ENCODE measurements at regions not wholly inside any gene's neighbourhood (a gene's known extent, or its start where the extent isn't known, plus 50 kb on each side); places are given as distances from the start of the nearest gene placed in this dataset.
"Not testable (repeated sequence)": the region's sequence is repeated elsewhere in the genome, so short reads cannot be mapped to it uniquely, and the experiment has no call there.

DNA sequence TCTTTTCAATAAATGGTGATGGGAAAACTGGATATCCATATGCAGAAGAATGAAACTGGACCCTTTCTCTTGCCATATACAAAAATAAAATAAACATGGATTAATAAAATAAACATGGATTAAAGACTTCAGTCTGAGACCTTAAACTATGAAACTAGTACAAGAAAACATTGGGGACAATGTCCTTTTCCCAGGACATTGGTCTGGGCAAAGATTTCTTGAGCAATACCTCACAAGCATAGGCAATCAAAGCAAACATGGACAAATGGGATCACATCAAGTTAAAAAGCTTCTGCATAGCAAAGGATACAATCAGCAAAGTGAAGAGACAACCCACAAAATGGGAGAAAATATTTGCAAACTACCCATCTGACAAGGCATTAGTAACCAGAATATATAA, 108.5 kb downstream of the SOX3 start:
- not testable (repeated sequence) for H3K4me3 ChIP-seq (ENCODE audit: low read depth in 1 of 2, low read length in 2 of 2); H3K27me3 ChIP-seq (ENCODE audit: control insufficient read depth in 1 of 2, insufficient read depth in 2 of 2, low read length in 2 of 2); H3K9me3 ChIP-seq (ENCODE audit: control insufficient read depth in 1 of 2, low read length in 2 of 2)

DNA sequence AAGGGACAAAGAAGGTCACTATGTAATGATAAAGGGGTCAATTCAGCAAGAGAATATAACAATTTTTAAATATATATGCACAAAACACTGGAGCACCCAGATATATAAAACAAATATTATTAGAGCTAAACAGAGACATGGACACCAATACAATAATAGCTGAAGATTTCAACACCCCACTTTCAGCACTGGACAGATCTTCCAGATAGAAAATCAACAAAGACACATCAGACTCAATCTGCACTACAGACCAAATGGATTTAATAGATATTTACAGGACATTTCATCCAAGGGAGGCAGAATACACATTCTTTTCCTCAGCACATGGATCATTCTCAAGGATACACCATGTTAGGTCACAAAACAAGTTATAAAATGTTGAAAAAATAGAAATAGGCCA, 111.4 kb downstream of the SOX3 start:
- Histone ChIP-seq H3K27ac (ENCODE audit: low read depth, low read length) (no peak overlapping the region), H3K4me1 (ENCODE audit: control insufficient read depth in 1 of 2, insufficient read depth in 2 of 2, low read length in 2 of 2) (no peaks in the 10 kb centered on the region), H3K9ac (ENCODE audit: low read depth in 1 of 2, low read length in 2 of 2) (no peak overlapping the region), H3K36me3 (ENCODE audit: control insufficient read depth in 1 of 2, insufficient read depth in 2 of 2, low read length in 2 of 2) (no peaks in the 10 kb centered on the region), H3K4me3 (ENCODE audit: low read depth in 1 of 2, low read length in 2 of 2) (no peak overlapping the region), H3K27me3 (ENCODE audit: control insufficient read depth in 1 of 2, insufficient read depth in 2 of 2, low read length in 2 of 2) (no peaks in the 10 kb centered on the region), H3K9me3 (ENCODE audit: control insufficient read depth in 1 of 2, low read length in 2 of 2) (no peaks in the 10 kb centered on the region)

More for the DNA sequence above, 108.5 kb downstream of the SOX3 start:
- H3K27ac ChIP-seq (ENCODE audit: low read depth, low read length); H3K4me1 ChIP-seq (ENCODE audit: control insufficient read depth in 1 of 2, insufficient read depth in 2 of 2, low read length in 2 of 2); H3K36me3 ChIP-seq (ENCODE audit: control insufficient read depth in 1 of 2, insufficient read depth in 2 of 2, low read length in 2 of 2); H3K9ac ChIP-seq (ENCODE audit: low read depth in 1 of 2, low read length in 2 of 2): not testable (repeated sequence)

DNA sequence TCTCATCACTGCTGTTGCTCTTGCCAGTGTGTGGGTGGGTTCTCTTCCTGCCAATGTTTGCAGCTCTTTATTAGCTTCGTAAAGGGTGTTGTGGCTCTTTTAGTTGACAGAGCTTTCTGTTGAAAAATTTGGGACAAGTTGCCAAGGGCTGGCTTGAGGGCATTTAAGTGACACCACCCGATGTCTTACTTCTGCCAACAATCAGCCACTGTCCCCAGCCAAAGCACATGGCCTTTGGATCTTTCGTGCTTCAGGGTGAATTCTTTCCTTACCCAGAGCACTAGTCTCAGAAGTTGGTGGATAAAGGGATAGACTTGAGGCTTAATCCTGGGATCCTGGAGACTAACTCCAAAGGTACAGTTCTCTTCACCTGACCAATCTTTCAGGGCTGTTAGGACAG, 113.6 kb downstream of the SOX3 start:
- Histone ChIP-seq H3K36me3 (ENCODE audit: control insufficient read depth in 1 of 2, insufficient read depth in 2 of 2, low read length in 2 of 2) (no peaks in the 10 kb centered on the region), H3K27me3 (ENCODE audit: control insufficient read depth in 1 of 2, insufficient read depth in 2 of 2, low read length in 2 of 2) (no peaks in the 10 kb centered on the region), H3K27ac (ENCODE audit: low read depth, low read length) (no peak overlapping the region), H3K9ac (ENCODE audit: low read depth in 1 of 2, low read length in 2 of 2) (no peak overlapping the region), H3K4me1 (ENCODE audit: control insufficient read depth in 1 of 2, insufficient read depth in 2 of 2, low read length in 2 of 2) (no peaks in the 10 kb centered on the region), H3K9me3 (ENCODE audit: control insufficient read depth in 1 of 2, low read length in 2 of 2) (no peaks in the 10 kb centered on the region), H3K4me3 (ENCODE audit: low read depth in 1 of 2, low read length in 2 of 2) (no peak overlapping the region)

DNA sequence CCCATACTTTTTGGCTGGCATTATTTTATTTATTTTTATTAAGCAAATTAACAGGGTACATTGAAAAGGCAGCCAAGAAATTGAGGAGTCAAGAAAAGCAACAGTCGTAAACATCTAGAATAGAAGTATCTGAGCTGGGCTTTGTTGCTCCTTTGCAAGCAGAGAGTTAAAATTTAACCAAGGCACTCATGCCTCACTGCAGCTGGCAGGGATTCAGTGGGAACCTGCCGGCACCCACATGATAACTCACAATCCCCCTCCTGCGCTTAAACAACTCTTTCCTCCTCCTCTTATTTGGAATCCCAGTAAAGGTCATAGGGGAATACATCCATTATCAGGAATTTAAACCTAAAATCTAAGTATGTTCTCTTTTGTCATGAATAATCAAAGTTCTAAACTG, 115.5 kb downstream of the SOX3 start:
- no peaks in the 10 kb centered on the region for H3K27me3 ChIP-seq (ENCODE audit: control insufficient read depth in 1 of 2, insufficient read depth in 2 of 2, low read length in 2 of 2)
- H3K9me3 ChIP-seq (ENCODE audit: control insufficient read depth in 1 of 2, low read length in 2 of 2) = no peaks in the 10 kb centered on the region
- no peaks in the 10 kb centered on the region for H3K4me1 ChIP-seq (ENCODE audit: control insufficient read depth in 1 of 2, insufficient read depth in 2 of 2, low read length in 2 of 2)
- no peak overlapping the region for H3K27ac ChIP-seq (ENCODE audit: low read depth, low read length)
- H3K36me3 ChIP-seq (ENCODE audit: control insufficient read depth in 1 of 2, insufficient read depth in 2 of 2, low read length in 2 of 2) = no peaks in the 10 kb centered on the region
- no peak overlapping the region for H3K9ac ChIP-seq (ENCODE audit: low read depth in 1 of 2, low read length in 2 of 2)
- H3K4me3 ChIP-seq (ENCODE audit: low read depth in 1 of 2, low read length in 2 of 2) = no peak overlapping the region

DNA sequence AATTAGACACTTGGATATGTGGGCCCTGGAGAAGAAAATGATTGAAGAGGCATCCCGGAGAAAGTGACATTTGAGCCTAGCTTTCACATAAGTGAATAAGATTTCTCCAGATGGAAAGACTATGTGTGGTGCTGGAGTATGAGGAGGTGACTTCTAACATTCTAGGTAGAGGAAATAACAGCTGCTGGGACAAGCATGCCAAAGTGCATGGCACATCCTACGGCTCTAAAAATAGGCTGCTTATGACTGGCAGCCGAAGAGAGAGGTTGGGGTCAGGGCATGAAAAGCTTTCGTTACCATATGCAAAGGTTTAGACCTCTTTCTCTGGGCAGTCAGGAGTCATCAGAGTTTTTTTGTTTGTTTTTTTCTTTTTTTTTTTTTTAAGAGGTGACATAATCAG, 142.0 kb downstream of the SOX3 start:
- H3K4me1 ChIP-seq (ENCODE audit: control insufficient read depth in 1 of 2, insufficient read depth in 2 of 2, low read length in 2 of 2) = no peaks in the 10 kb centered on the region
- no peaks in the 10 kb centered on the region for H3K9me3 ChIP-seq (ENCODE audit: control insufficient read depth in 1 of 2, low read length in 2 of 2)
- no peaks in the 10 kb centered on the region for H3K36me3 ChIP-seq (ENCODE audit: control insufficient read depth in 1 of 2, insufficient read depth in 2 of 2, low read length in 2 of 2)
- no peak overlapping the region for H3K9ac ChIP-seq (ENCODE audit: low read depth in 1 of 2, low read length in 2 of 2)
- H3K27ac ChIP-seq (ENCODE audit: low read depth, low read length) = no peak overlapping the region
- H3K4me3 ChIP-seq (ENCODE audit: low read depth in 1 of 2, low read length in 2 of 2) = no peak overlapping the region
- H3K27me3 ChIP-seq (ENCODE audit: control insufficient read depth in 1 of 2, insufficient read depth in 2 of 2, low read length in 2 of 2) = no peaks in the 10 kb centered on the region

DNA sequence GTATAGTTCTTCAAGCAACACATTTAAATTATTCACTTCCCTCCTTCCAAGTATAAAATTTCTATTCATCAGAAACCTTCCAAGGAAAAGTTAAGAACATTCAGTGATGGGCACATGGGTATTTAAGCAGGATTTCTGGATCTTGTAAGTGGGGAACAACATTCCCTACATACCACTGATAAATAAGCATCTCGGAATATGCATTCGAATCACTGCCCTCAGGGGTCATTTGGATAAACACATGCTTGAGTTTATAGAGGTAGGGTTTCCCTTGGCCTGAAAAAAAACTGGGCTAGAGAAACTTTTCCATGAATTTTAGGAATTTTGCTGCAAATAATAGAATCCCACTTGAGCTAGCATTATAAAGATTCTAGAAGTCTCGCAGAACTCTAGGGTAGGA, 143.9 kb downstream of the SOX3 start:
- H3K9ac ChIP-seq (ENCODE audit: low read depth in 1 of 2, low read length in 2 of 2) = no peak overlapping the region
- H3K36me3 ChIP-seq (ENCODE audit: control insufficient read depth in 1 of 2, insufficient read depth in 2 of 2, low read length in 2 of 2) = no peaks in the 10 kb centered on the region
- no peaks in the 10 kb centered on the region for H3K27me3 ChIP-seq (ENCODE audit: control insufficient read depth in 1 of 2, insufficient read depth in 2 of 2, low read length in 2 of 2)
- H3K4me1 ChIP-seq (ENCODE audit: control insufficient read depth in 1 of 2, insufficient read depth in 2 of 2, low read length in 2 of 2) = no peaks in the 10 kb centered on the region
- no peak overlapping the region for H3K27ac ChIP-seq (ENCODE audit: low read depth, low read length)
- no peak overlapping the region for H3K4me3 ChIP-seq (ENCODE audit: low read depth in 1 of 2, low read length in 2 of 2)
- H3K9me3 ChIP-seq (ENCODE audit: control insufficient read depth in 1 of 2, low read length in 2 of 2) = no peaks in the 10 kb centered on the region

DNA sequence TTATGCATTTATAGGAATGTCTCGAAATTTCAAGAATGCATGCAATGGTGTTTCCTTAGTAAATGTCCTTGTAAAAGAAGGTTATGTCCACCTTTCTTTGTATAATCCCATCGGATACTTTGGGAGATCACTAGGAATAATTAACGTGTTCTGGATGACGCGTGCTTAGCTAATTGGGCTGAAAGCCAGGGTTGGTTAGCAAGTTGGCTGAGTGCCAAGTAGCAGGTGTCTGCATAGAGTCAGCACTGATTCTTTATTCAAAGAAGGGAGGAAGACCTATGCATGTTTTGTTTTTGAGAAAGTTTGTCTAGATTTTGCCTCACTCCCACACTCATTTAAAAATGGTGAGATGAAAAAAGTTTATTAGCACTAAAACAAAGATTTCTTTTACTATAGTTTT, 144.6 kb downstream of the SOX3 start:
- Histone ChIP-seq H3K4me3 (ENCODE audit: low read depth in 1 of 2, low read length in 2 of 2) (no peak overlapping the region), H3K4me1 (ENCODE audit: control insufficient read depth in 1 of 2, insufficient read depth in 2 of 2, low read length in 2 of 2) (no peaks in the 10 kb centered on the region)

DNA sequence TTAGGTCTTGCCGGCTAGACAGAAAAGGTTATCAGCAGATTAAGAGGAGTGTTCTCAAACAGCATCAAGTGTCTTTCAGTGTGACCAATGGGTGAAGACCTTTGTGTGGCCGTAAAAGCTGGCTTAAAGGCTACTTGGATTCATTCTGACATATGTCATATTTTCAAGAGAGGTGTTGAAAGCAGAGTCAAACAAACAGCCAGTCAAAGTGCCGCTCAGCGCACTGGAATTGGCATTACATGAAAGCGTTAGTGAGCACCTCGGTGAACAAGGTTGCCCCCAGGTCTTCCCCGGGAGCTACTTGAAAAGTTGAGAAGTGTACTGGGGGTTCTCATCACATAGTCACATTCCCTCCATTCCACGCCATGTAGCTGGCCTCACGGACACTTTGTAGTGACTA, 148.9 kb downstream of the SOX3 start:
- Histone ChIP-seq H3K9ac (ENCODE audit: low read depth in 1 of 2, low read length in 2 of 2) (no peak overlapping the region), H3K27me3 (ENCODE audit: control insufficient read depth in 1 of 2, insufficient read depth in 2 of 2, low read length in 2 of 2) (no peaks in the 10 kb centered on the region), H3K4me1 (ENCODE audit: control insufficient read depth in 1 of 2, insufficient read depth in 2 of 2, low read length in 2 of 2) (no peaks in the 10 kb centered on the region), H3K4me3 (ENCODE audit: low read depth in 1 of 2, low read length in 2 of 2) (no peak overlapping the region), H3K27ac (ENCODE audit: low read depth, low read length) (no peak overlapping the region), H3K36me3 (ENCODE audit: control insufficient read depth in 1 of 2, insufficient read depth in 2 of 2, low read length in 2 of 2) (no peaks in the 10 kb centered on the region), H3K9me3 (ENCODE audit: control insufficient read depth in 1 of 2, low read length in 2 of 2) (no peaks in the 10 kb centered on the region)

More for the DNA sequence above, 144.6 kb downstream of the SOX3 start:
- Histone ChIP-seq H3K27ac (ENCODE audit: low read depth, low read length) (no peak overlapping the region), H3K9ac (ENCODE audit: low read depth in 1 of 2, low read length in 2 of 2) (no peak overlapping the region), H3K9me3 (ENCODE audit: control insufficient read depth in 1 of 2, low read length in 2 of 2) (no peaks in the 10 kb centered on the region), H3K36me3 (ENCODE audit: control insufficient read depth in 1 of 2, insufficient read depth in 2 of 2, low read length in 2 of 2) (no peaks in the 10 kb centered on the region), H3K27me3 (ENCODE audit: control insufficient read depth in 1 of 2, insufficient read depth in 2 of 2, low read length in 2 of 2) (no peaks in the 10 kb centered on the region)

DNA sequence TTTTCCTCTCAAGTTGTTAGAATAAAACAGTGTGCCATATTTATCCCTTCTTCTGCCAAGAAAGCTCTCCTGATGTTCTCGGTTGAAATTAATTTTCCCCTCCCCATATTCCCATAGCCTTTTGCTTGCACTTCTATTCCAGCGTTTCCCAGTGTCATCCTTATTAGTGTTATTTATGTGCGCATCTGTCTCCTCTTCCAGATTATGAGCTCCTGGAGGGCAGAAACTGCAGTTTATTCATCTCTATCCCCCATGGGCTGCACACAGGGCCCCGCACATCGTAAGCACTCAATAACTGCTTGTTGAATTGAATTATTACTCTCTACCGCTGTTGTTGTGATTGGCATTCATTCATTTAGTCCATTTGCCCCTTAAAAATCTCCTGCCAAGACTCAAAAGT, 149.4 kb downstream of the SOX3 start:
- Histone ChIP-seq H3K9me3 (ENCODE audit: control insufficient read depth in 1 of 2, low read length in 2 of 2) (no peaks in the 10 kb centered on the region), H3K36me3 (ENCODE audit: control insufficient read depth in 1 of 2, insufficient read depth in 2 of 2, low read length in 2 of 2) (no peaks in the 10 kb centered on the region), H3K27me3 (ENCODE audit: control insufficient read depth in 1 of 2, insufficient read depth in 2 of 2, low read length in 2 of 2) (no peaks in the 10 kb centered on the region), H3K27ac (ENCODE audit: low read depth, low read length) (no peak overlapping the region), H3K4me3 (ENCODE audit: low read depth in 1 of 2, low read length in 2 of 2) (no peak overlapping the region), H3K4me1 (ENCODE audit: control insufficient read depth in 1 of 2, insufficient read depth in 2 of 2, low read length in 2 of 2) (no peaks in the 10 kb centered on the region), H3K9ac (ENCODE audit: low read depth in 1 of 2, low read length in 2 of 2) (no peak overlapping the region)

DNA sequence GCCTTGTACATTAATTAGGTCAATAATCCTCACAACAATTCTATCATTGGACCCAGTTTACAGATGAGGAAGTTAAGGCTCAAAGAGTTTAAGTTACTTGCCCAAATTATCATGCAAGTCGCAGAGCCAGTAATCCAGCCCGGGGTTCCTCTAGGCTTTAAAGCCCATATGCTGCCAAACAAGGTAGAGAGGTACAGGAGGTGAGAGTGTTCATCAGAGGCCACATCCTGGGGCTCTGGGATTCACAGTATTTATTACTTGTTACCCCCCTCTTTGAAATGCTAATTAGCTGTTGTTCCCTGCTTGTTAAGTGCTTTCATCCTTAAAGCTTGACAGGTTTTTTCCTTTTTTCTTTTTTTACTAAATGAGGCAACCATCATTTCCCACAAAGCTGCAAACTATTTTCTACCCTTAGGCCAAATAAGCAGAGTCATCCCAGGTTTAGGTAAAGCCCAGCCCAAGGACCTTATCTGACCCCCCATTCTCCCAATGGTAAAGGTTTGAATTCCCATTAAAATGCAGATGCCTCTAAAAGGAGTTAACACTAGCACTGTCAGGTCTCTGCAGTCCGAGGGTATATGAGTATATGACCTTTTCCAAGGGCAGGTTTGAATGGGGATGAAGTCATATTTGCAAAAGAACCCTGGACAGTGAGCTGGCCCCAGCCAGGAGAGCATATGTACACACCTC, 150.3 kb downstream of the SOX3 start:
- Histone ChIP-seq H3K27me3 (ENCODE audit: control insufficient read depth in 1 of 2, insufficient read depth in 2 of 2, low read length in 2 of 2) (no peaks in the 10 kb centered on the region), H3K27ac (ENCODE audit: low read depth, low read length) (no peak overlapping the region), H3K9me3 (ENCODE audit: control insufficient read depth in 1 of 2, low read length in 2 of 2) (no peaks in the 10 kb centered on the region), H3K9ac (ENCODE audit: low read depth in 1 of 2, low read length in 2 of 2) (no peak overlapping the region), H3K4me3 (ENCODE audit: low read depth in 1 of 2, low read length in 2 of 2) (no peak overlapping the region), H3K36me3 (ENCODE audit: control insufficient read depth in 1 of 2, insufficient read depth in 2 of 2, low read length in 2 of 2) (no peaks in the 10 kb centered on the region), H3K4me1 (ENCODE audit: control insufficient read depth in 1 of 2, insufficient read depth in 2 of 2, low read length in 2 of 2) (no peaks in the 10 kb centered on the region)

DNA sequence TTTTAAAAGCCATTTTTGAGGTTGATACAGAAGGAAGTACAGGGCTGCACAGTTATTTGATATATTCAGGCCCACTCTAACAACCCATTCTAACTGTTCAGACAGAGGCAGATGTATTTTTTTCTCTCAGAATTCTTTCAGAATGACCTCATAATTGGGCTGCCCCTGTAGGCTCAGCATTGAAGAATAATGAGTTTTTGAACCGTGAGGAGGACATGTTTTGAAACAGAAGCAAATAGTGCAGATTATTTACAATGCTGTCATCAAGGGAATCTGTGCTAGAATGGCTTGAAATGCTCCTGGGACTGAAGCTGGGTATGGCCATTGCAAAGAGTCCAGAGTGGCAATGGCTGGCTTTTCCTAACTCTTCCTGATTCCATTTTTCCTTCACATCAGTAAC, 158.1 kb downstream of the SOX3 start:
- no peaks in the 10 kb centered on the region for H3K9me3 ChIP-seq (ENCODE audit: control insufficient read depth in 1 of 2, low read length in 2 of 2)
- H3K4me1 ChIP-seq (ENCODE audit: control insufficient read depth in 1 of 2, insufficient read depth in 2 of 2, low read length in 2 of 2) = no peaks in the 10 kb centered on the region
- H3K27ac ChIP-seq (ENCODE audit: low read depth, low read length) = no peak overlapping the region
- H3K4me3 ChIP-seq (ENCODE audit: low read depth in 1 of 2, low read length in 2 of 2) = no peak overlapping the region
- no peak overlapping the region for H3K9ac ChIP-seq (ENCODE audit: low read depth in 1 of 2, low read length in 2 of 2)
- no peaks in the 10 kb centered on the region for H3K36me3 ChIP-seq (ENCODE audit: control insufficient read depth in 1 of 2, insufficient read depth in 2 of 2, low read length in 2 of 2)
- H3K27me3 ChIP-seq (ENCODE audit: control insufficient read depth in 1 of 2, insufficient read depth in 2 of 2, low read length in 2 of 2) = no peaks in the 10 kb centered on the region

Measured in duodenal mucosa (tissue), 2 donors.